A673 (cell line): ENCODE measurements at regions not wholly inside any gene's neighbourhood (a gene's known extent, or its start where the extent isn't known, plus 50 kb on each side); places are given as distances from the start of the nearest gene placed in this dataset.

Experiments
- BruUV-seq: library from RNA; stranded (reverse); fragments of 400-500 nt; replicated peaks from 2 replicates; lab custom pipeline; 2021; lab: Mats Ljungman, UMichigan
- CTCF ChIA-PET: fragments of 300-600 bp; sonication (Branson Sonifier 250); formaldehyde crosslinking; loops from one replicate; lab custom pipeline; 2022; ENCODE audit warnings: antibody characterized with exemption; lab: Charles Lee
- POLR2A ChIA-PET: fragments of 300-600 bp; sonication (Branson Sonifier 250); formaldehyde crosslinking; loops from one replicate; lab custom pipeline; 2022; ENCODE audit warnings: antibody characterized with exemption; ENCODE audit not compliant: low non-redundant PET; lab: Charles Lee
- DNase-seq: peaks from one replicate; pipeline ENCODE4 v3.0.0-alpha.2; 2015; ENCODE audit warnings: low spot score
- H3K27ac ChIP-seq: fragments of 200-600 bp; sonication (generic); 2 replicates; pipeline ENCODE4 v1.5.1; 2016; ENCODE audit warnings: mixed run types, low read depth, mild to moderate bottlenecking, mixed read lengths, antibody characterized with exemption, low read length; ENCODE audit not compliant: poor library complexity, severe bottlenecking
- H3K27me3 ChIP-seq: fragments of 200-600 bp; sonication (generic); replicated peaks from 2 replicates; pipeline ENCODE4 v1.6.1; 2017; ENCODE audit warnings: mixed run types, low read depth, mild to moderate bottlenecking, mixed read lengths, antibody characterized with exemption, low read length; ENCODE audit not compliant: insufficient read depth, poor library complexity
- H3K36me3 ChIP-seq: fragments of 200-600 bp; sonication (generic); 2 replicates; pipeline ENCODE4 v1.6.1; 2016; ENCODE audit warnings: mixed run types, mild to moderate bottlenecking, mixed read lengths, antibody characterized with exemption, low read length; ENCODE audit not compliant: insufficient read depth, poor library complexity, severe bottlenecking
- H3K4me1 ChIP-seq: fragments of 200-600 bp; sonication (generic); 2 replicates; pipeline ENCODE4 v1.6.1; 2017; ENCODE audit warnings: mixed run types, mild to moderate bottlenecking, mixed read lengths, antibody characterized with exemption, low read length; ENCODE audit not compliant: insufficient read depth, poor library complexity, severe bottlenecking
- H3K4me3 ChIP-seq: fragments of 200-600 bp; sonication (generic); 2 replicates; pipeline ENCODE4 v1.5.1; 2016; ENCODE audit warnings: low read depth, mixed run types, mild to moderate bottlenecking, mixed read lengths, low read length; ENCODE audit not compliant: poor library complexity, severe bottlenecking
- H3K9me3 ChIP-seq: fragments of 200-600 bp; sonication (generic); 2 replicates; pipeline ENCODE4 v1.6.1; 2016; ENCODE audit warnings: mixed run types, low read depth, mild to moderate bottlenecking, mixed read lengths, antibody characterized with exemption, low read length; ENCODE audit not compliant: poor library complexity, severe bottlenecking
- CTCF ChIP-seq: fragments of 300-800, 200-600 bp; sonication (generic); conservative IDR thresholded peaks from 2 replicates; pipeline ENCODE4 v1.5.1; 2017; ENCODE audit warnings: low read depth, mild to moderate bottlenecking, antibody characterized with exemption, low read length, moderate library complexity, mixed read lengths
- EZH2 ChIP-seq: fragments of 200-600 bp; sonication (generic); IDR thresholded peaks from 2 replicates; pipeline ENCODE4 v1.6.1; 2017; ENCODE audit warnings: borderline replicate concordance, low read depth, mild to moderate bottlenecking, mixed read lengths, antibody characterized with exemption, low read length; ENCODE audit not compliant: poor library complexity, severe bottlenecking
- intact Hi-C: fragments of 100-400 bp; cut with micrococcal nuclease; formaldehyde crosslinking; loops from one replicate; pipeline ENCODE4 v1.10.0; 2022; ENCODE audit not compliant: unreplicated experiment

DNA sequence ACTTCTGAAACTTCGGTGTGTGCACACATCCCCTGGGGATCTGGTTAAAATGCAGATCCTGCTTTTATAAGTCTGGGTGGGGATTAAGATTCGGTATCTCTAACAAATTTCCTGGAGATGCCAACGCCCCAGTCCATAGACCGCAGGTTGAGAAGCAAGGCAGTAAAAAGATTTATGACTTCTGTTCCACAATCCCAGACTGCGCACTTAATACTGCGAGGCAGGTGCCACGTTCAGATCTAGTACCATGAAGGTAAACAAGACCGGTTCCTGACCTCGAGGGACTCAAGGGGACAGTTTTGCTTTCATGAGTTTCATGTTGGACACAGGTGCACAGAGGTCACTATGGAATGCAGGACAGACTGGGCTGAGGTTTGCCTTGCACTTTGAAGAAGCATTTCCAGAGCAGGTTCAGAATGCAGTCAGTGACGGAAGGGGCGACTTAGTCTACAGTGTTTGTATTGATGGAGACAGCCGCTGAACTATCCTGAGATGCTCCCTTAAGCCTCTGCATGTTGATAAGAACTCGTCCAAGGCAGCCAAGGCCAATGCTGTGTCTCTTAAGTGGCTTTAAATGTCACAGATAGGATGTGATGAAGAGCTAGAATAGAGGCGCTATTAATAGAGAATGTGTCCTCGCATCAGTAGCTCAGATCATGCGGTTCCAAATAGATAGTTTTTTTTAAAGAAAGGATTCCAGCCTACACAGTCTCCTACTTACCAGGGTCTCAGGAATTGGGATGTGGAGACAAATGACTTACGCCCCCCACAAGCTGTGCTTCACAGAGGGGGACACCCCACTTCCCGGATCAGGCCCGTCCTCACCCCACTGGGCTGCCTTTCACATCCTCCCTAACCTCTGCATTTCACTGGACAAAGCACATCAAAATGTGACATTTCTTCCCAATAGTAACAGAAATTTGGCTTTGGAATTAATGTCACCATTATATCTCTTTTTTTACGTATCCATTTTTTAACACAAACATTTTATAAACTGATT lies 97.1 kb upstream of the IRS2 start:
- Histone ChIP-seq H3K36me3 (no peaks in the 10 kb centered on the region), H3K27me3 (peaks cover 8% of the 10 kb centered on the region), H3K4me1 (no peaks in the 10 kb centered on the region), H3K27ac (no peak overlapping the region), H3K9me3 (no peaks in the 10 kb centered on the region), H3K4me3 (no peak overlapping the region)
- POLR2A ChIA-PET, result no interaction called here
- TF ChIP-seq CTCF, result no peak
- no peak for TF ChIP-seq EZH2
- DNase-seq, result no peak
- intact Hi-C loops, result no loop called here
- CTCF ChIA-PET, result interaction anchor here (0.5 kb wide), 1 partner anchor 33 kb away, joined by 3 read pairs; no protein-coding TSS in a partner anchor
- no TSS peak for BruUV-seq

GRCh38 chr13:109881961-109882558 lies 95.7 kb upstream of the IRS2 start:
- Histone ChIP-seq H3K4me3 (no peak overlapping the region), H3K36me3 (no peaks in the 10 kb centered on the region), H3K27me3 (peaks cover 8% of the 10 kb centered on the region), H3K27ac (no peak overlapping the region), H3K4me1 (no peaks in the 10 kb centered on the region), H3K9me3 (no peaks in the 10 kb centered on the region)
- intact Hi-C loops, result no loop called here
- TF ChIP-seq EZH2 (no peak), CTCF (no peak)
- CTCF ChIA-PET, result no interaction called here
- no TSS peak for BruUV-seq
- DNase-seq, result no peak
- POLR2A ChIA-PET, result no interaction called here

- ChIA-PET POLR2A (no interaction called here), CTCF (no interaction called here)
- DNase-seq, result no peak
- Histone ChIP-seq H3K27ac (no peak overlapping the region), H3K9me3 (no peaks in the 10 kb centered on the region), H3K4me1 (no peaks in the 10 kb centered on the region), H3K36me3 (no peaks in the 10 kb centered on the region), H3K27me3 (peaks cover 8% of the 10 kb centered on the region), H3K4me3 (no peak overlapping the region)
- intact Hi-C loops, result no loop called here
- TF ChIP-seq EZH2, result no peak
- no peak for TF ChIP-seq CTCF
- BruUV-seq, result no TSS peak
Measured at GRCh38 chr13:109881347-109881725, 95.0 kb upstream of the IRS2 start.
